Fibroblast of lung (primary cell): ENCODE measurements at regions not wholly inside any gene's neighbourhood (a gene's known extent, or its start where the extent isn't known, plus 50 kb on each side); places are given as distances from the start of the nearest gene placed in this dataset.

Source experiments
- CTCF ChIP-seq, 2 donors: IDR thresholded peaks in 1 of 2; conservative IDR thresholded peaks in 1 of 2; 1 replicate in 1 of 2; 2 replicates in 1 of 2; pipeline ENCODE4 v1.5.1; 2011 to 2012; ENCODE audit warnings: low read length in 2 of 2, control low read depth in 1 of 2, inconsistent platforms in 1 of 2, low read depth in 1 of 2, mild to moderate bottlenecking in 1 of 2
- EZH2 ChIP-seq: IDR thresholded peaks from 2 replicates; pipeline ENCODE4 v1.5.1; 2012; ENCODE audit warnings: low read length, control low read depth, mild to moderate bottlenecking; ENCODE audit errors: missing control alignments

- TF ChIP-seq CTCF (conservative IDR thresholded peaks at IDR 0.05 in 1 of 2, IDR thresholded peaks at IDR 0.05 in 1 of 2; ENCODE audit: low read depth in 1 of 2, low read length in 2 of 2) (no peak), EZH2 (no peak)
These were observed 155.6 kb upstream of the CSF3R start for GRCh38 chr1:36638268-36638667.
